DOHH2 (cell line): ENCODE measurements at regions not wholly inside any gene's neighbourhood (a gene's known extent, or its start where the extent isn't known, plus 50 kb on each side); places are given as distances from the start of the nearest gene placed in this dataset.

ENCODE experiments used
- CTCF ChIP-seq: fragments of 200-600 bp; sonication (generic); IDR thresholded peaks from one replicate; pipeline ENCODE4 v1.5.1; 2014; ENCODE audit warnings: antibody characterized with exemption, mild to moderate bottlenecking, low read depth, low read length; ENCODE audit not compliant: poor library complexity, severe bottlenecking
- EZH2phosphoT487 ChIP-seq: fragments of 200-600 bp; sonication (generic); IDR thresholded peaks from 2 replicates; pipeline ENCODE4 v1.6.1; 2017; ENCODE audit warnings: borderline replicate concordance, mild to moderate bottlenecking, antibody characterized with exemption, low read length, moderate library complexity, mixed read lengths

GRCh38 chr12:108392284-108392683 is 53.2 kb upstream of the CMKLR1 start:
- TF ChIP-seq EZH2phosphoT487 (no peak), CTCF (no peak)
